ENCODE measurements at regions not wholly inside any gene's neighbourhood (a gene's known extent, or its start where the extent isn't known, plus 50 kb on each side); places are given as distances from the start of the nearest gene placed in this dataset.

GRCh38 chrX:5537098-5537497 is 691.6 kb downstream of the NLGN4X start:
- ChIA-PET POLR2A (no interaction called here), CTCF (no interaction called here)
- no peak overlapping the region for H2AFZ ChIP-seq (ENCODE audit: low read depth)
- no peaks in the 10 kb centered on the region for H3K4me1 ChIP-seq (ENCODE audit: control insufficient read depth in 1 of 2, insufficient read depth in 2 of 2, low read depth in 1 of 2, low read length in 1 of 2)
- no peak overlapping the region for H3K4me2 ChIP-seq
- TF ChIP-seq ZBTB33 (IDR thresholded peaks at IDR 0.05; ENCODE audit: borderline replicate concordance, low read depth) (no peak), TAF1 (IDR thresholded peaks at IDR 0.05; ENCODE audit: borderline replicate concordance, low read depth, low read length) (no peak), GABPA (IDR thresholded peaks at IDR 0.05; ENCODE audit: low read depth) (no peak), FOSL2 (IDR thresholded peaks at IDR 0.05; ENCODE audit: borderline replicate concordance, low read depth) (no peak), MXI1 (IDR thresholded peaks at IDR 0.05; ENCODE audit: low read depth, low read length) (no peak), NRF1 (IDR thresholded peaks at IDR 0.05; ENCODE audit: low read depth, low read length) (no peak), FOXJ3 (CRISPR knock-in tag; IDR thresholded peaks at IDR 0.05) (no peak), TEAD4 (IDR thresholded peaks at IDR 0.05; ENCODE audit: borderline replicate concordance, insufficient read depth) (no peak), TCF12 (IDR thresholded peaks at IDR 0.05) (no peak), REST (IDR thresholded peaks at IDR 0.05; ENCODE audit: low read depth, low read length) (no peak), SMC3 (IDR thresholded peaks at IDR 0.05; ENCODE audit: low read depth, low read length) (no peak), RXRA (IDR thresholded peaks at IDR 0.05; ENCODE audit: borderline replicate concordance, low read depth) (no peak), MEF2A (IDR thresholded peaks at IDR 0.05; ENCODE audit: borderline replicate concordance, low read depth) (no peak), CTCF (IDR thresholded peaks at IDR 0.05) (no peak), EP300 (IDR thresholded peaks at IDR 0.05; ENCODE audit: borderline replicate concordance in 1 of 2, low read depth in 1 of 2, low read length in 1 of 2) (no peak), RCOR1 (IDR thresholded peaks at IDR 0.05; ENCODE audit: low read length) (no peak), USF1 (IDR thresholded peaks at IDR 0.05; ENCODE audit: borderline replicate concordance, low read depth) (no peak), POLR2AphosphoS5 (IDR thresholded peaks at IDR 0.05; ENCODE audit: low read depth, low read length) (no peak), GATA2 (CRISPR knock-in tag; IDR thresholded peaks at IDR 0.05) (no peak)
- H3K9me3 ChIP-seq, result no peaks in the 10 kb centered on the region
- H3K9ac ChIP-seq, result no peak overlapping the region
- WGBS (ENCODE audit: low lambda C conversion rate), result 42% methylated on average over 6 of the region's 6 CpGs
- no peaks in the 10 kb centered on the region for H3K79me2 ChIP-seq (ENCODE audit: insufficient read depth)
- H3F3A ChIP-seq (replicated peaks; ENCODE audit: insufficient read depth), result no peaks in the 10 kb centered on the region
- H3K27me3 ChIP-seq (ENCODE audit: insufficient read depth), result no peaks in the 10 kb centered on the region
- no peaks in the 10 kb centered on the region for H3K9me2 ChIP-seq
- no peak overlapping the region for H3K4me3 ChIP-seq (ENCODE audit: low read depth in 2 of 2, low read length in 1 of 2)
- H4K20me1 ChIP-seq (ENCODE audit: insufficient read depth), result no peaks in the 10 kb centered on the region
- no peak for DNase-seq
- H3K36me3 ChIP-seq (replicated peaks in 1 of 2; ENCODE audit: control insufficient read depth in 1 of 2, insufficient read depth in 2 of 2, low read length in 1 of 2), result no peaks in the 10 kb centered on the region
- no peak overlapping the region for H3K27ac ChIP-seq (ENCODE audit: low read depth in 2 of 2, low read length in 1 of 2)

All from SK-N-SH (cell line).